OCI-LY3 (cell line): ENCODE measurements at regions not wholly inside any gene's neighbourhood (a gene's known extent, or its start where the extent isn't known, plus 50 kb on each side); places are given as distances from the start of the nearest gene placed in this dataset.

Source experiments
- CTCF ChIP-seq: fragments of 200-600, 300-600 bp; sonication (generic); IDR thresholded peaks from 2 replicates; pipeline ENCODE4 v1.5.1; 2014; ENCODE audit warnings: antibody characterized with exemption, low read length, low read depth
- EZH2phosphoT487 ChIP-seq: fragments of 200-600 bp; shearing (Covaris generic); IDR thresholded peaks from 2 replicates; pipeline ENCODE4 v1.6.1; 2018; ENCODE audit warnings: antibody characterized with exemption, mixed run types, low read depth

GRCh38 chr6:82467338-82467737 is 103.7 kb downstream of the TPBG start:
- TF ChIP-seq CTCF (no peak), EZH2phosphoT487 (no peak)
